ENCODE measurements at regions not wholly inside any gene's neighbourhood (a gene's known extent, or its start where the extent isn't known, plus 50 kb on each side); places are given as distances from the start of the nearest gene placed in this dataset.

DNA sequence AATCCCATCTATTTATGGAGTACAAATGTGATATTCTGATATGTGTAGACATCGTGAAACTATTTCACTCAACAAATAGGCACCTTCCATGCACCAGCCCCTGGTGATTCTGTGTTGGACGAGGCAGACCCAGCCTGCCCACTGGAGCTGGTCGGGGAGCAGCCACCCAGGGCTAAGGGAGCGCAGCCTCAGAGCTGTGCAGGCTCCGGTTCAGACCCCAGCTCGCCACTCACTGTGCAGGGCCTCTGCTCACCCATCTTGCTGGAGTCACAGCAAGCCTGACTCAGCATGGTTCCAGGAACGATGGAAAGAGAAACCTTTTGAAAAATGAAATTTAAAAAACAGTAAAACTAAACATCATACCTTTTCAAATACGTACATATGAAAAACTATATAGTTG lies 52.3 kb upstream of the BCL11B start:
- TF ChIP-seq, protein P1, sequence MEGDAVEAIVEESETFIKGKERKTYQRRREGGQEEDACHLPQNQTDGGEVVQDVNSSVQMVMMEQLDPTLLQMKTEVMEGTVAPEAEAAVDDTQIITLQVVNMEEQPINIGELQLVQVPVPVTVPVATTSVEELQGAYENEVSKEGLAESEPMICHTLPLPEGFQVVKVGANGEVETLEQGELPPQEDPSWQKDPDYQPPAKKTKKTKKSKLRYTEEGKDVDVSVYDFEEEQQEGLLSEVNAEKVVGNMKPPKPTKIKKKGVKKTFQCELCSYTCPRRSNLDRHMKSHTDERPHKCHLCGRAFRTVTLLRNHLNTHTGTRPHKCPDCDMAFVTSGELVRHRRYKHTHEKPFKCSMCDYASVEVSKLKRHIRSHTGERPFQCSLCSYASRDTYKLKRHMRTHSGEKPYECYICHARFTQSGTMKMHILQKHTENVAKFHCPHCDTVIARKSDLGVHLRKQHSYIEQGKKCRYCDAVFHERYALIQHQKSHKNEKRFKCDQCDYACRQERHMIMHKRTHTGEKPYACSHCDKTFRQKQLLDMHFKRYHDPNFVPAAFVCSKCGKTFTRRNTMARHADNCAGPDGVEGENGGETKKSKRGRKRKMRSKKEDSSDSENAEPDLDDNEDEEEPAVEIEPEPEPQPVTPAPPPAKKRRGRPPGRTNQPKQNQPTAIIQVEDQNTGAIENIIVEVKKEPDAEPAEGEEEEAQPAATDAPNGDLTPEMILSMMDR (IDR thresholded peaks at IDR 0.05; ENCODE audit: insufficient read depth, low read depth, low read length, missing control alignments): no peak
- no peak for DNase-seq (ENCODE audit: low read depth)
- H3K4me3 ChIP-seq (ENCODE audit: low read length): no peak overlapping the region

DNA sequence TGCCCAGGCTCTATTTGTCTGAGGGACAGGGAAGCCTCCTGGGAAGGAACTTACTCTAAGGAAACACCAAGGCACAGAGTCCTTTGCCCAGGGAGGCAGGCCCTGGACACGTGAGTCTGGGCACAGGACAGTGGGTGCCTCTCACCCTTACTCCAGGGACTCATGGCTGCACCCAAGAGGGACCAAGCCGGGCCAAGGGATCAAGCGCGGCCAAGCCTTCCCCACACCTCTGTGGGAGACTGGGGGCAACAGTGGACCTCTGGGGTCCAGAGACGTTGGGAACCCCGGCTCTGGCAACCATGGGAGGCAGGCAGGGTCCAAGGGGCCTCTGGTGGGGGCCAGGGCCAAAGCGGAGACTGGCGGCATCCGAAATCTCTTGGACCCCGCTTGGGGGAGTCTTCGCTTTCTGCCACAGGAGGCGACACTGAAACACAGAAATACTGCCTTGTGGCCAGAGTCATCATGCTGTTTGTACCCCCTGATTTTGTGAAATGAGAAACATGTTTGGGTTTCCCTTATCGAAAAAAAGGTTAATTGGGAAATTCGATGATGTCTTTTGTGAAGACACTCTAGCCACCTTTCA lies 51.7 kb upstream of the BCL11B start:
- TF ChIP-seq, protein P1 (IDR thresholded peaks at IDR 0.05; ENCODE audit: insufficient read depth, low read depth, low read length, missing control alignments): no peak
- DNase-seq (ENCODE audit: low read depth): no peak

GRCh38 chr14:99322731-99323599 lies 51.0 kb upstream of the BCL11B start:
- TF ChIP-seq, protein P1 (IDR thresholded peaks at IDR 0.05; ENCODE audit: insufficient read depth, low read depth, low read length, missing control alignments): no peak
- H3K4me3 ChIP-seq (ENCODE audit: low read length): no peak overlapping the region
- DNase-seq (ENCODE audit: low read depth): no peak

More for the DNA sequence above, 51.7 kb upstream of the BCL11B start:
- H3K4me3 ChIP-seq (ENCODE audit: low read length): no peak overlapping the region

GRCh38 chr14:99321955-99322730 lies 50.1 kb upstream of the BCL11B start:
- DNase-seq (ENCODE audit: low read depth): no peak
- TF ChIP-seq, protein P1 (IDR thresholded peaks at IDR 0.05; ENCODE audit: insufficient read depth, low read depth, low read length, missing control alignments): no peak
- no peak overlapping the region for H3K4me3 ChIP-seq (ENCODE audit: low read length)
